Stromal cell of bone marrow (primary cell): ENCODE measurements at regions not wholly inside any gene's neighbourhood (a gene's known extent, or its start where the extent isn't known, plus 50 kb on each side); places are given as distances from the start of the nearest gene placed in this dataset.

Experiments
- DNase-seq: peaks from one replicate; pipeline ENCODE4 v3.0.0-alpha.2; 2012; ENCODE audit warnings: low read depth

- DNase-seq = no peak
Measured at GRCh38 chr12:112559784-112560183, 141.0 kb downstream of the PTPN11 start.

- no peak for DNase-seq
Measured at GRCh38 chr12:112564160-112564784, 145.5 kb downstream of the PTPN11 start.

GRCh38 chr12:112568641-112569040 lies 149.9 kb downstream of the PTPN11 start:
- no peak for DNase-seq

GRCh38 chr12:112570096-112570495 lies 151.3 kb downstream of the PTPN11 start:
- no peak for DNase-seq

GRCh38 chr12:112573141-112573540 lies 154.4 kb downstream of the PTPN11 start:
- DNase-seq = no peak

GRCh38 chr12:112574896-112575558 lies 156.3 kb downstream of the PTPN11 start:
- DNase-seq = no peak

- DNase-seq = no peak
Measured at GRCh38 chr12:112575559-112576067, 156.9 kb downstream of the PTPN11 start.

- no peak for DNase-seq
Measured at GRCh38 chr12:112577473-112578329, 159.0 kb downstream of the PTPN11 start.

GRCh38 chr12:112584266-112584722 lies 165.5 kb downstream of the PTPN11 start:
- no peak for DNase-seq

GRCh38 chr12:112586148-112586783 lies 167.5 kb downstream of the PTPN11 start:
- DNase-seq = no peak

- DNase-seq = no peak
Measured at GRCh38 chr12:112589275-112589674, 170.5 kb downstream of the PTPN11 start.

- DNase-seq = no peak
Measured at GRCh38 chr12:112590281-112590680, 171.5 kb downstream of the PTPN11 start.

- DNase-seq = no peak
Measured at GRCh38 chr12:112591488-112591887, 172.7 kb downstream of the PTPN11 start.

GRCh38 chr12:112595410-112595809 lies 176.7 kb downstream of the PTPN11 start:
- DNase-seq = no peak

GRCh38 chr12:112597986-112598385 lies 179.2 kb downstream of the PTPN11 start:
- no peak for DNase-seq

GRCh38 chr12:112598626-112599025 lies 179.9 kb downstream of the PTPN11 start:
- no peak for DNase-seq

GRCh38 chr12:112599871-112600270 lies 181.1 kb downstream of the PTPN11 start:
- DNase-seq = peak; percentile 9

GRCh38 chr12:112602150-112602549 lies 183.4 kb downstream of the PTPN11 start:
- no peak for DNase-seq

GRCh38 chr12:112606611-112607365 lies 184.8 kb upstream of the RPH3A start:
- no peak for DNase-seq

GRCh38 chr12:112607427-112607826 lies 184.1 kb upstream of the RPH3A start:
- DNase-seq = no peak

GRCh38 chr12:112611908-112612307 lies 179.6 kb upstream of the RPH3A start:
- no peak for DNase-seq
